Activated CD4-positive, alpha-beta T cell treated with anti-CD3 and anti-CD28 coated beads, Interleukin-2, amount 50 U/mL, for 24 hours (primary cell): ENCODE measurements at regions not wholly inside any gene's neighbourhood (a gene's known extent, or its start where the extent isn't known, plus 50 kb on each side); places are given as distances from the start of the nearest gene placed in this dataset.
"Not testable (repeated sequence)": the region's sequence is repeated elsewhere in the genome, so short reads cannot be mapped to it uniquely, and the experiment has no call there.

Experiments used
- DNase-seq, 2 donors: peaks; one replicate each; pipeline ENCODE4 v3.0.0-alpha.2; 2020; ENCODE audit warnings: low read depth in 1 of 2, low spot score in 1 of 2

GRCh38 chrX:121836000-121836399, 788.6 kb downstream of the GLUD2 start:
- no peak for DNase-seq

- DNase-seq = no peak
These were observed 803.6 kb downstream of the GLUD2 start for GRCh38 chrX:121851033-121851432.

- DNase-seq = no peak
These were observed 806.6 kb downstream of the GLUD2 start for GRCh38 chrX:121853762-121854613.

GRCh38 chrX:121854614-121854911, 807.2 kb downstream of the GLUD2 start:
- no peak for DNase-seq

GRCh38 chrX:121858867-121859647, 811.6 kb downstream of the GLUD2 start:
- no peak for DNase-seq

GRCh38 chrX:121863976-121864375, 816.6 kb downstream of the GLUD2 start:
- DNase-seq = no peak

GRCh38 chrX:121864561-121864960, 817.2 kb downstream of the GLUD2 start:
- DNase-seq = no peak

GRCh38 chrX:121869876-121870477, 822.6 kb downstream of the GLUD2 start:
- no peak for DNase-seq

GRCh38 chrX:121871122-121871521, 823.7 kb downstream of the GLUD2 start:
- DNase-seq = no peak

- DNase-seq = no peak
These were observed 828.9 kb downstream of the GLUD2 start for GRCh38 chrX:121876305-121876704.

- not testable (repeated sequence) for DNase-seq
These were observed 829.9 kb downstream of the GLUD2 start for GRCh38 chrX:121877337-121877736.

- no peak for DNase-seq
These were observed 839.1 kb downstream of the GLUD2 start for GRCh38 chrX:121886557-121886956.

- no peak for DNase-seq
These were observed 847.3 kb downstream of the GLUD2 start for GRCh38 chrX:121894756-121895155.

GRCh38 chrX:121902463-121902862, 855.1 kb downstream of the GLUD2 start:
- no peak for DNase-seq

- DNase-seq = no peak
These were observed 856.6 kb downstream of the GLUD2 start for GRCh38 chrX:121903961-121904360.

- DNase-seq = no peak
These were observed 873.8 kb downstream of the GLUD2 start for GRCh38 chrX:121921258-121921657.

GRCh38 chrX:121931567-121931966, 884.2 kb downstream of the GLUD2 start:
- DNase-seq = no peak

GRCh38 chrX:121932688-121933087, 885.3 kb downstream of the GLUD2 start:
- no peak for DNase-seq

GRCh38 chrX:121949041-121949760, 901.8 kb downstream of the GLUD2 start:
- DNase-seq = no peak

- DNase-seq = no peak
These were observed 911.5 kb downstream of the GLUD2 start for GRCh38 chrX:121958886-121959285.

GRCh38 chrX:121975671-121976070, 928.3 kb downstream of the GLUD2 start:
- no peak for DNase-seq
